NB4 (cell line): ENCODE measurements at regions not wholly inside any gene's neighbourhood (a gene's known extent, or its start where the extent isn't known, plus 50 kb on each side); places are given as distances from the start of the nearest gene placed in this dataset.

ENCODE experiments used
- DNase-seq: peaks from one replicate; pipeline ENCODE4 v3.0.0; 2010; ENCODE audit warnings: low read depth
- H3K4me3 ChIP-seq: one replicate; pipeline ENCODE4 v1.5.1; 2011; ENCODE audit warnings: mild to moderate bottlenecking, low read depth, low read length, moderate library complexity
- MYC ChIP-seq: IDR thresholded peaks from 2 replicates; pipeline ENCODE4 v1.6.1; 2011; ENCODE audit warnings: low read depth, low read length
- POLR2A ChIP-seq: IDR thresholded peaks from 2 replicates; pipeline ENCODE4 v1.6.1; 2011; ENCODE audit warnings: mild to moderate bottlenecking; ENCODE audit not compliant: insufficient read length; ENCODE audit errors: extremely low read depth
- TF ChIP-seq, protein P1 (sequence below): IDR thresholded peaks from one replicate; pipeline ENCODE4 v1.5.1; 2012; ENCODE audit warnings: low read depth, low read length
- TF ChIP-seq, protein P2 (sequence below): IDR thresholded peaks from 2 replicates; pipeline ENCODE4 v1.6.1; 2011; ENCODE audit warnings: low read depth, low read length

DNA sequence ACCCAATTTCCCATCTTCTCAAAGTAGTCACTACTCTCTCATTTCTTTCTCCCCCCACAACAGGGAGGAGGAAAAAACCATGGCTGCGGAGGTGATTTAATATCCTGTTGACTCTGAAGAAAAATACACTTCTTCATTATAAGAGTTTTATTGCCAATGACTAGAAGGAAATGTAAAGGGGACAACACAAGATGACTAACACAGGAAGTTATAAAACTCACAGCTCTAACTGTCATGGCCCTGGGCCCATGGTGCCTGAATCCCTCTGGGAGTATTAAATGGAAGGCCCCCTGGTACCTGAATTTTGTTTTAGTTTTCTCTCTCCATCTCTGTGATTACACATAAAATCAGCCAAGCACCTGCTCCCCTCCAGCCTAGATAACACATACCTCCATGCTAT, 352.8 kb upstream of the FAT3 start:
- no peak overlapping the region for H3K4me3 ChIP-seq
- DNase-seq: peak; percentile 90
- TF ChIP-seq POLR2A (no peak), MYC (no peak)
- TF ChIP-seq, protein P1, sequence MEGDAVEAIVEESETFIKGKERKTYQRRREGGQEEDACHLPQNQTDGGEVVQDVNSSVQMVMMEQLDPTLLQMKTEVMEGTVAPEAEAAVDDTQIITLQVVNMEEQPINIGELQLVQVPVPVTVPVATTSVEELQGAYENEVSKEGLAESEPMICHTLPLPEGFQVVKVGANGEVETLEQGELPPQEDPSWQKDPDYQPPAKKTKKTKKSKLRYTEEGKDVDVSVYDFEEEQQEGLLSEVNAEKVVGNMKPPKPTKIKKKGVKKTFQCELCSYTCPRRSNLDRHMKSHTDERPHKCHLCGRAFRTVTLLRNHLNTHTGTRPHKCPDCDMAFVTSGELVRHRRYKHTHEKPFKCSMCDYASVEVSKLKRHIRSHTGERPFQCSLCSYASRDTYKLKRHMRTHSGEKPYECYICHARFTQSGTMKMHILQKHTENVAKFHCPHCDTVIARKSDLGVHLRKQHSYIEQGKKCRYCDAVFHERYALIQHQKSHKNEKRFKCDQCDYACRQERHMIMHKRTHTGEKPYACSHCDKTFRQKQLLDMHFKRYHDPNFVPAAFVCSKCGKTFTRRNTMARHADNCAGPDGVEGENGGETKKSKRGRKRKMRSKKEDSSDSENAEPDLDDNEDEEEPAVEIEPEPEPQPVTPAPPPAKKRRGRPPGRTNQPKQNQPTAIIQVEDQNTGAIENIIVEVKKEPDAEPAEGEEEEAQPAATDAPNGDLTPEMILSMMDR: no peak
- TF ChIP-seq, protein P2, sequence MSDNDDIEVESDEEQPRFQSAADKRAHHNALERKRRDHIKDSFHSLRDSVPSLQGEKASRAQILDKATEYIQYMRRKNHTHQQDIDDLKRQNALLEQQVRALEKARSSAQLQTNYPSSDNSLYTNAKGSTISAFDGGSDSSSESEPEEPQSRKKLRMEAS: no peak

DNA sequence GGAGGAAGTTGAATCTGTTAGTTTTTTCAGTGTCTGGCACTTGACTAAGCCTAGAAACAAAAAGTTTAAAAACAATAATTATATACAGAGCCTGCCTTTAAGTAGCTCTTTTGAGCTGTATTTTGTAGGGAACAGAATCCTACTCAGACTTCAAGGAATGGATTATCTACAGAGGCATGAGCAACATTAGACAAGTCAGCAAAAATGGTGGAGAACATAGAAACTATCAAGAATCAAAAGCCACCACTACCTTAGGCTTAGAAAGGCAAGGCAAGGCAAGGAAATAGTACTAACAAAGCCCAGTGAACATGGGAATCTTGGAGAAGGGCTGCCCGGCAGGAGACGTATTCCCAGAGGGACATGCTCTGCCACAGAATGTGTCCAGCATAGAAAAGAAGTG, 353.6 kb upstream of the FAT3 start:
- H3K4me3 ChIP-seq: no peak overlapping the region
- TF ChIP-seq, protein P1: no peak
- TF ChIP-seq MYC (no peak), POLR2A (no peak)
- TF ChIP-seq, protein P2: no peak

DNA sequence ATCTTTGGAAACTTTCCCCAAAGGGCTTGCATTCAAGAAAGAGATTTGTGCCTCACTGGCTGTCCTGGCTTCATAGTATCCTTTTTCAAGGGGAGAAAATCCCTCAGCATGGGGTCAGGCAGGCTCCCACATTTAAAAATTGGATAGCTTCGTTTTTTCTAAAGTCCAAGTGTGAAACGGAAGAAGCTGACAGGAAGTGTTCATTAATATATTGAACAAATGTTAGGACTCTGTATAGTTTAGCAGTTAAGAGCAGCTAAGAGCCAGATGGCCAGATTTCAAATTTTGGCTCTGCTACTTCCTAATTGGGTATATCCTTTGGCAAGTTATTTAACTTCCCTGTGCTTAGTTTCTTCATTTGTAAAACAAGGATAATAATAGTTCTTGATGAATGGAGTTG, 354.9 kb upstream of the FAT3 start:
- DNase-seq: no peak

More for the DNA sequence above, 353.6 kb upstream of the FAT3 start:
- no peak for DNase-seq

DNA sequence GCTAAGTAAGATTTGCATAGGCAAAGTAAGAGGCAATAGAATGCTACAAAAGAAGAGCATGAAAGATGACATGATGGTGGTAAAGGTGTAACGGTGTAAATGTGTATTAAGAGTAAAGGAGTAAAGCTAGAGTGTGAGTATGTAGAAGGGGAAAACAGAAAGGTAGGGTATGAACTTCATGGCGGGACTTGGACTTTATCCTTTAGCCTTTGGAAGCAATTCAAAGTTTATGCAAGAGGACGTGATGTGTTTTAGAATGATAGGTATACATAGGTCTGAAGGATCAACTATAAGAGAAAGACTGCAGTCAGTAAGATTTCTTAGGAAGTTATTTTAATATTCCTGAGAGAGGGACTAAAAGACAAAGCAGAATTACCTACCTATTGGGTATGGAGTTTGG, 358.0 kb upstream of the FAT3 start:
- TF ChIP-seq POLR2A: no peak
- no peak for TF ChIP-seq MYC
- no peak for DNase-seq
- no peak overlapping the region for H3K4me3 ChIP-seq

More for the DNA sequence above, 354.9 kb upstream of the FAT3 start:
- H3K4me3 ChIP-seq: no peak overlapping the region
- TF ChIP-seq, protein P2: no peak
- TF ChIP-seq POLR2A (no peak), MYC (no peak)
- TF ChIP-seq, protein P1: no peak

DNA sequence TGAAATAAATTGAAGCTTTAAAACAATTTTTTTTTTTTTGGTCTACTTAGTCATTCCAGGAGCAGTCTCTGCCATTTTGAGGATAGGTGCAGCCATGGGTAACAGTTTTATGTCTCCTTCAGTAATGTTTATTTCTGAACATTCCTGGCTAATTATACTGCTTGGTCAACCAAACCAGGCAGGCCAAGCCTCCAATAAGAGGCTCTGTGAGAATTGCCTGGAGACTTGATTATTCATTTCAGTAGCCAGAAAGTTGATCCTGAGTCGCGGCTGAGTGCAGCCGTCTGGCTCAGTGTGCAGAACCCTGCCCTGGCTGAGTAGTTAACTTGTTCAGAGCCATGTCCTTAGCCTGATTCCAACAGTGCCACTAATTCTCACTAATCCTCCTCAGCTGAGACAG, 364.0 kb upstream of the FAT3 start:
- no peak overlapping the region for H3K4me3 ChIP-seq
- DNase-seq: no peak
- no peak for TF ChIP-seq MYC
- no peak for TF ChIP-seq POLR2A
- TF ChIP-seq, protein P2: no peak
- TF ChIP-seq, protein P1: no peak

DNA sequence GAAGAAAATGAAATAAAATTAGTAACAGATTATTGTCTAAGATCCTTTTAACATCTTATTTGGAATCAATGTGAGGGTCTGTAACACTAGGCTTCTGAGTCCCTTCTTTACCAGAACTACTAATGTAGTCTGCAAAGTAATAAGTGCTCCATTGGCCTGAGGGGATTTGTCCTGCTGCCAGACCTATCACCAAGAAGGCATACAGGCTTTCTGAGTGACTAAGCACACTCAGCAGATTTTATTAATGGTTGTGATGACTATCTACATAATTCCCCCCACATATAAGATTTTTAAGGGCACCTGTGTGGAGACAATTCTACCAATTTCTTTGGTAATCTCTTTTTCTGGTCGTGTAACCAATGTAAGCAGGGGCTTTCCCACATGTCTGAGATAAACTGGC, 365.0 kb upstream of the FAT3 start:
- TF ChIP-seq, protein P2: no peak
- TF ChIP-seq MYC (no peak), POLR2A (no peak)
- TF ChIP-seq, protein P1: no peak
- no peak overlapping the region for H3K4me3 ChIP-seq
- DNase-seq: no peak

DNA sequence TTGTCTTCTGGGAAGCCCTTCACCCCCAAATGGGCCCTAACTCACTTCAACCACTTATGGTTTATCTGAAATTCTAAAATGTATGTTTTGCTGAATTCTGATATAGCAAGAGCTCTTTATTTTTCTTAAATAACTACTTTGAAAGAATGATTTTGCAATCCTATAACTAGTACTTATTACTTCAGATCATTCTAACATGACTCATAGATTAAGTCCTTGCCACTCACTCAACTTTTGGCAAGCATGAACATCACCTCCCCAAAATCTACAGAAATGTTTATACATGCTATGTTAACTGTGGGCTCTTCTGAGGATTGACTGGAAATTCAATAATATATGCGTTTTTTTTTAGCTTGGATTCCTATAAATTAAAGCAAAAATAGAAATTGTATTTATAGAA, 367.4 kb upstream of the FAT3 start:
- H3K4me3 ChIP-seq: no peak overlapping the region
- TF ChIP-seq, protein P2: no peak
- TF ChIP-seq POLR2A (no peak), MYC (no peak)
- TF ChIP-seq, protein P1: no peak
- DNase-seq: no peak
